ENCODE measurements at regions not wholly inside any gene's neighbourhood (a gene's known extent, or its start where the extent isn't known, plus 50 kb on each side); places are given as distances from the start of the nearest gene placed in this dataset.

- no peak for TF ChIP-seq EZH2phosphoT487 (IDR thresholded peaks at IDR 0.05; ENCODE audit: low read length)
- TF ChIP-seq, protein P1, sequence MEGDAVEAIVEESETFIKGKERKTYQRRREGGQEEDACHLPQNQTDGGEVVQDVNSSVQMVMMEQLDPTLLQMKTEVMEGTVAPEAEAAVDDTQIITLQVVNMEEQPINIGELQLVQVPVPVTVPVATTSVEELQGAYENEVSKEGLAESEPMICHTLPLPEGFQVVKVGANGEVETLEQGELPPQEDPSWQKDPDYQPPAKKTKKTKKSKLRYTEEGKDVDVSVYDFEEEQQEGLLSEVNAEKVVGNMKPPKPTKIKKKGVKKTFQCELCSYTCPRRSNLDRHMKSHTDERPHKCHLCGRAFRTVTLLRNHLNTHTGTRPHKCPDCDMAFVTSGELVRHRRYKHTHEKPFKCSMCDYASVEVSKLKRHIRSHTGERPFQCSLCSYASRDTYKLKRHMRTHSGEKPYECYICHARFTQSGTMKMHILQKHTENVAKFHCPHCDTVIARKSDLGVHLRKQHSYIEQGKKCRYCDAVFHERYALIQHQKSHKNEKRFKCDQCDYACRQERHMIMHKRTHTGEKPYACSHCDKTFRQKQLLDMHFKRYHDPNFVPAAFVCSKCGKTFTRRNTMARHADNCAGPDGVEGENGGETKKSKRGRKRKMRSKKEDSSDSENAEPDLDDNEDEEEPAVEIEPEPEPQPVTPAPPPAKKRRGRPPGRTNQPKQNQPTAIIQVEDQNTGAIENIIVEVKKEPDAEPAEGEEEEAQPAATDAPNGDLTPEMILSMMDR (IDR thresholded peaks at IDR 0.05; ENCODE audit: low read length), result no peak
These were observed 174.0 kb upstream of the WSCD1 start for GRCh38 chr17:5896215-5896614.
